Esophagus muscularis mucosa (tissue), 3 donors: ENCODE measurements at regions not wholly inside any gene's neighbourhood (a gene's known extent, or its start where the extent isn't known, plus 50 kb on each side); places are given as distances from the start of the nearest gene placed in this dataset.

Experiments
- POLR2A ChIP-seq: fragments of 450-650 bp; IDR thresholded peaks from one replicate; pipeline ENCODE4 v1.6.1; 2017; ENCODE audit warnings: antibody characterized with exemption, moderate library complexity, mild to moderate bottlenecking, low read depth
- TF ChIP-seq, protein P1 (sequence below), 3 experiments: fragments of 200-600 bp in 2 of 3; fragments of 450-650 bp in 1 of 3; sonication (generic) in 2 of 3; IDR thresholded peaks; one replicate each; pipeline ENCODE4 v1.5.1; 2017 to 2019; ENCODE audit warnings: antibody characterized with exemption in 3 of 3, mild to moderate bottlenecking in 2 of 3, moderate library complexity in 1 of 3

DNA sequence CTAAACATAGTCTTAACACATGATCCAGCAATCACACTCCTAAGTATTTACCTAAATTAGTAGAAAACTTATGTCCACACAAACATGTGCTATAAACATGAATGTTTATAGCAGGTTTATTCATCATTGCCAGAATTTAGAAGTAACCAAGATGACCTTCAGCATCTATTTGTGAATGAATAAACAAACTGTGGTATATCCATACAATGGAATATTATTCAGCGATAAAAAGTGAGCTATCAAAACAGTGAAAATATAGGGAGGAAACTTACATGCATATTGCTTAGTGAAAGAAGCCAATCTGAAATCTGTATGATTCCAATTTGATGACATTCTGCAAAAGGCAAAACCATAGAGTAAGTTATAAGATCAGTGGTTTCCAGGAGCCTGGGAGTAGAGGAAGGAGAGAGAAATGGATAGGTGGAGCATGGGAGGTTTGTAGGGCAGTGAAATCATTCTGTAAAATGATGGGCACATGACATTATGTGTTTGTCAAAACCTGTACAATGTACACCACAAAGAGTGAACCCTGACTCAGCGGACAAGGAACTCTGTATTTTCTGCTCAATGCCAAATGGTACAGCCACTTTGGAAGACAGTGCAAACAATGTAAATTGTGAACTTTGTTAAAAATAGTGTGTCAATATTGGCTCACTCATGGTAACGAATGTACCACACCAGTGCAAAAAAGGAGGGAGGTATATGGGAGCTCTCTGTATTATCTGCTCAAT lies 61.9 kb upstream of the IGFBP2 start:
- TF ChIP-seq, protein P1, sequence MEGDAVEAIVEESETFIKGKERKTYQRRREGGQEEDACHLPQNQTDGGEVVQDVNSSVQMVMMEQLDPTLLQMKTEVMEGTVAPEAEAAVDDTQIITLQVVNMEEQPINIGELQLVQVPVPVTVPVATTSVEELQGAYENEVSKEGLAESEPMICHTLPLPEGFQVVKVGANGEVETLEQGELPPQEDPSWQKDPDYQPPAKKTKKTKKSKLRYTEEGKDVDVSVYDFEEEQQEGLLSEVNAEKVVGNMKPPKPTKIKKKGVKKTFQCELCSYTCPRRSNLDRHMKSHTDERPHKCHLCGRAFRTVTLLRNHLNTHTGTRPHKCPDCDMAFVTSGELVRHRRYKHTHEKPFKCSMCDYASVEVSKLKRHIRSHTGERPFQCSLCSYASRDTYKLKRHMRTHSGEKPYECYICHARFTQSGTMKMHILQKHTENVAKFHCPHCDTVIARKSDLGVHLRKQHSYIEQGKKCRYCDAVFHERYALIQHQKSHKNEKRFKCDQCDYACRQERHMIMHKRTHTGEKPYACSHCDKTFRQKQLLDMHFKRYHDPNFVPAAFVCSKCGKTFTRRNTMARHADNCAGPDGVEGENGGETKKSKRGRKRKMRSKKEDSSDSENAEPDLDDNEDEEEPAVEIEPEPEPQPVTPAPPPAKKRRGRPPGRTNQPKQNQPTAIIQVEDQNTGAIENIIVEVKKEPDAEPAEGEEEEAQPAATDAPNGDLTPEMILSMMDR (IDR thresholded peaks at IDR 0.05), result no peak
- no peak for TF ChIP-seq POLR2A
